CD4-positive, alpha-beta T cell (primary cell): ENCODE measurements at regions not wholly inside any gene's neighbourhood (a gene's known extent, or its start where the extent isn't known, plus 50 kb on each side); places are given as distances from the start of the nearest gene placed in this dataset.

Experiments used
- ATAC-seq: fragments of 200-7000 bp; cut with Tn5 transposase; one replicate; pipeline ENCODE4 v1.10.0; 2022; ENCODE audit warnings: mild to moderate bottlenecking; ENCODE audit not compliant: poor library complexity
- CTCF ChIA-PET: fragments of 350-600 bp; sonication (Branson Sonifier 250); formaldehyde crosslinking; loops from one replicate; lab custom pipeline; 2021; ENCODE audit warnings: antibody characterized with exemption, inconsistent platforms; lab: Charles Lee
- POLR2A ChIA-PET: fragments of 350-600 bp; sonication (Branson Sonifier 250); formaldehyde crosslinking; loops from one replicate; lab custom pipeline; 2021; ENCODE audit warnings: antibody characterized with exemption, inconsistent platforms; lab: Charles Lee
- DNase-seq, 14 experiments: peaks; one replicate each; pipeline ENCODE4 v3.0.0-alpha.2; 2013 to 2020; ENCODE audit warnings: mixed read lengths in 2 of 14
- H3K27ac ChIP-seq, 2 donors: one replicate each; pipeline versions ENCODE4 v1.5.1 to v1.7.0; 2013; ENCODE audit warnings: low read length in 2 of 2, low read depth in 1 of 2, mild to moderate bottlenecking in 1 of 2
- H3K27me3 ChIP-seq, 2 experiments: 1 replicate in 1 of 2; 2 replicates in 1 of 2; pipeline versions ENCODE4 v1.6.1 to v1.7.0; 2013; ENCODE audit warnings: low read length in 2 of 2, control low read depth in 1 of 2, mild to moderate bottlenecking in 1 of 2, moderate library complexity in 1 of 2; ENCODE audit not compliant: insufficient read depth in 2 of 2, control insufficient read depth in 1 of 2
- H3K36me3 ChIP-seq: one replicate; pipeline ENCODE4 v1.6.1; 2013; ENCODE audit warnings: low read length, control low read depth; ENCODE audit not compliant: insufficient read depth
- H3K4me1 ChIP-seq: one replicate; pipeline ENCODE4 v1.6.1; 2013; ENCODE audit warnings: low read length, control low read depth; ENCODE audit not compliant: insufficient read depth
- H3K4me3 ChIP-seq: one replicate; pipeline ENCODE4 v1.5.1; 2013; ENCODE audit warnings: mild to moderate bottlenecking, low read length, moderate library complexity
- H3K9me3 ChIP-seq, 2 experiments: 1 replicate in 1 of 2; 2 replicates in 1 of 2; pipeline versions ENCODE4 v1.6.1 to v1.7.0; 2013; ENCODE audit warnings: low read length in 2 of 2, mild to moderate bottlenecking in 2 of 2, control low read depth in 1 of 2, moderate library complexity in 1 of 2; ENCODE audit not compliant: control insufficient read depth in 1 of 2, insufficient read depth in 1 of 2
- H3K27ac Mint-ChIP-seq: one replicate; pipeline ENCODE4 v1.8.0; 2020; ENCODE audit warnings: mixed read lengths
- H3K27me3 Mint-ChIP-seq: one replicate; pipeline ENCODE4 v1.8.0; 2021; ENCODE audit warnings: mixed read lengths
- H3K36me3 Mint-ChIP-seq: one replicate; pipeline ENCODE4 v1.8.0; 2021; ENCODE audit warnings: low read depth, mixed read lengths
- H3K4me1 Mint-ChIP-seq: one replicate; pipeline ENCODE4 v1.8.0; 2021; ENCODE audit warnings: low read depth, mixed read lengths
- H3K4me3 Mint-ChIP-seq: one replicate; pipeline ENCODE4 v1.8.0; 2020; ENCODE audit warnings: mild to moderate bottlenecking, mixed read lengths
- H3K9me3 Mint-ChIP-seq: one replicate; pipeline ENCODE4 v1.8.0; 2020; ENCODE audit warnings: mixed read lengths
- CTCF ChIP-seq: fragments of 200-600 bp; IDR thresholded peaks from one replicate; pipeline ENCODE4 v1.8.0; 2022; ENCODE audit warnings: antibody characterized with exemption, mild to moderate bottlenecking
- intact Hi-C, 2 experiments: fragments of 100-400 bp; cut with DNase I in 1 of 2; cut with micrococcal nuclease in 1 of 2; formaldehyde crosslinking; loops; one replicate each; pipeline versions ENCODE4 v1.15.1 to v1.9.0; 2023 to 2025; cut with DNase I, micrococcal nuclease

- H3K4me1 Mint-ChIP-seq: no peaks in the 10 kb centered on the region
- Histone ChIP-seq H3K27me3 (no peaks in the 10 kb centered on the region), H3K36me3 (no peaks in the 10 kb centered on the region), H3K27ac (no peak overlapping the region), H3K4me1 (no peaks in the 10 kb centered on the region), H3K4me3 (no peak overlapping the region), H3K9me3 (peaks cover 0 to 9% of the 10 kb centered on the region in 2 experiments)
- peaks cover 9% of the 10 kb centered on the region for H3K9me3 Mint-ChIP-seq
- intact Hi-C loops: no loop called here
- TF ChIP-seq CTCF: no peak
- CTCF ChIA-PET: no interaction called here
- H3K27me3 Mint-ChIP-seq: no peaks in the 10 kb centered on the region
- ATAC-seq: no peak
- no peak for DNase-seq
- no peak overlapping the region for H3K4me3 Mint-ChIP-seq
- POLR2A ChIA-PET: no interaction called here
- H3K27ac Mint-ChIP-seq: no peak overlapping the region
- H3K36me3 Mint-ChIP-seq: no peaks in the 10 kb centered on the region
Observed at GRCh38 chr3:163422671-163423070, 1655.6 kb downstream of the SI start.

DNA sequence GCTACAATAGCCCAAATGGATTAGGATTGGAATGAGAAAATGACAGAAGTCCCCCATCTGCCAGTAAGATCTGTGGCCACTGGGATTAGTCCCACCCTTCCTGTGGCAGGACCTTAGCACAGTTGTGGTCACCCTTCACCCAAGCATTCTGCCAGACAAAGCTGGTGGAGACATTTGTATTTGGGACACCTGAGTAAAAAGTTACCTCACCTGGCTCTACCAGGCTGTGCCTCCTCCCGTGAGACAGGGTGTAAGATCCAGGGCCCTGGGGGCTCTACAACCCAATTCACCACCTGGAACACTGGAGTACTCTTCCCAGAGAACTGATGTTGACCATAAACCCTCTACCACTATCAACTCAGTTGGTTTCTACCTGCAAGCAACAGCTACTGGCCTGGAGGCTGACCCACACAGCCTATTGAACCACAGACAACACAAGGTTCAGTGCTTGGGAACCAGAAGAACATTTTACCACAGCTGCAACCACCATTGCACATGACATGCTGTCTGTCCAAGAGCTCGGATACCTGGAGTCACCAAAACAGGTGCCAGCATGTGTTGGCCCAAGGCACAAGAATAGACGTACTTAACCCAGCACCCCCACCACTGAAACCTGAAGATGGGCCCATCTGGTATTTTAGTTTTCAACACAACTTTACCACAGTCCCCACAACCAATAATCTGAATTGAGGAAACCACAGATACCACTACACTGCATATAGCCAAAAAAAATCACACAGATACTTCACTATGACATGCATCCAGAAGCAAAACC lies 1686.7 kb downstream of the SI start:
- H3K27me3 Mint-ChIP-seq: no peaks in the 10 kb centered on the region
- H3K27ac ChIP-seq: no peak overlapping the region
- intact Hi-C loops: no loop called here
- no peaks in the 10 kb centered on the region for H3K27me3 ChIP-seq
- CTCF ChIA-PET: no interaction called here
- H3K4me1 ChIP-seq: no peaks in the 10 kb centered on the region
- H3K27ac Mint-ChIP-seq: no peak overlapping the region
- no peaks in the 10 kb centered on the region for H3K36me3 Mint-ChIP-seq
- no peaks in the 10 kb centered on the region for H3K4me1 Mint-ChIP-seq
- POLR2A ChIA-PET: no interaction called here
- peaks cover 8% of the 10 kb centered on the region for H3K9me3 Mint-ChIP-seq
- no peaks in the 10 kb centered on the region for H3K36me3 ChIP-seq
- H3K9me3 ChIP-seq: no peaks in the 10 kb centered on the region
- no peak for DNase-seq
- no peak for ATAC-seq
- no peak overlapping the region for H3K4me3 ChIP-seq
- no peak for TF ChIP-seq CTCF
- H3K4me3 Mint-ChIP-seq: no peak overlapping the region

DNA sequence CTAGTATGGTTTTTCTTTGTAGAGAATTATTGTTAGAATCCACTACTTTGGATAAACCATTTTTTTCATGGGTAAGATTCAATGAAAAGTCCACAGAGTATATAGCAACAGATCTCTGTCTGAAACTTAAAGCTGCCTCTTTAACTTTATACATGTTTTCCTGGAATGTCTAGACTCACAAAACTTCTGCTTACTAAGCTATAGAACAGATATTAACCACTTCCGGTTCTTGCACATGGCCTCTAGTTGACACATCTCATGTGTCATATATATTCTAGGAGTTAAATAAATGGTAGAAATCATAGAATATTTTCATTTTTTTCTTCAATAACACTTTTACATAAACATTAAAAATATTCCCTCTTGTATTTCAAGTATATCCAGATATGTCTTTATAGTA lies 1693.9 kb downstream of the SI start:
- H3K4me3 ChIP-seq: no peak overlapping the region
- Mint-ChIP-seq H3K27me3 (no peaks in the 10 kb centered on the region), H3K36me3 (no peaks in the 10 kb centered on the region), H3K9me3 (peaks cover 4% of the 10 kb centered on the region), H3K27ac (no peak overlapping the region), H3K4me3 (no peak overlapping the region), H3K4me1 (no peaks in the 10 kb centered on the region)
- H3K27ac ChIP-seq: no peak overlapping the region
- no peaks in the 10 kb centered on the region for H3K27me3 ChIP-seq
- H3K4me1 ChIP-seq: no peaks in the 10 kb centered on the region
- no peaks in the 10 kb centered on the region for H3K36me3 ChIP-seq
- peaks cover 0 to 4% of the 10 kb centered on the region in 2 experiments for H3K9me3 ChIP-seq
- no peak for TF ChIP-seq CTCF
- DNase-seq (no peak), ATAC-seq (no peak)
- intact Hi-C loops: no loop called here
- ChIA-PET CTCF (no interaction called here), POLR2A (no interaction called here)
